ENCODE measurements at regions not wholly inside any gene's neighbourhood (a gene's known extent, or its start where the extent isn't known, plus 50 kb on each side); places are given as distances from the start of the nearest gene placed in this dataset.

- TF ChIP-seq, protein P1, sequence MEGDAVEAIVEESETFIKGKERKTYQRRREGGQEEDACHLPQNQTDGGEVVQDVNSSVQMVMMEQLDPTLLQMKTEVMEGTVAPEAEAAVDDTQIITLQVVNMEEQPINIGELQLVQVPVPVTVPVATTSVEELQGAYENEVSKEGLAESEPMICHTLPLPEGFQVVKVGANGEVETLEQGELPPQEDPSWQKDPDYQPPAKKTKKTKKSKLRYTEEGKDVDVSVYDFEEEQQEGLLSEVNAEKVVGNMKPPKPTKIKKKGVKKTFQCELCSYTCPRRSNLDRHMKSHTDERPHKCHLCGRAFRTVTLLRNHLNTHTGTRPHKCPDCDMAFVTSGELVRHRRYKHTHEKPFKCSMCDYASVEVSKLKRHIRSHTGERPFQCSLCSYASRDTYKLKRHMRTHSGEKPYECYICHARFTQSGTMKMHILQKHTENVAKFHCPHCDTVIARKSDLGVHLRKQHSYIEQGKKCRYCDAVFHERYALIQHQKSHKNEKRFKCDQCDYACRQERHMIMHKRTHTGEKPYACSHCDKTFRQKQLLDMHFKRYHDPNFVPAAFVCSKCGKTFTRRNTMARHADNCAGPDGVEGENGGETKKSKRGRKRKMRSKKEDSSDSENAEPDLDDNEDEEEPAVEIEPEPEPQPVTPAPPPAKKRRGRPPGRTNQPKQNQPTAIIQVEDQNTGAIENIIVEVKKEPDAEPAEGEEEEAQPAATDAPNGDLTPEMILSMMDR (conservative IDR thresholded peaks at IDR 0.05; ENCODE audit: low read depth, low read length): no peak
- no peak for TF ChIP-seq EZH2phosphoT487 (IDR thresholded peaks at IDR 0.05; ENCODE audit: borderline replicate concordance, low read length)
Measured at GRCh38 chr2:5969303-5969702, 277.1 kb downstream of the SOX11 start.
